Prostate gland (tissue), 2 donors: ENCODE measurements at regions not wholly inside any gene's neighbourhood (a gene's known extent, or its start where the extent isn't known, plus 50 kb on each side); places are given as distances from the start of the nearest gene placed in this dataset.
"Not testable (repeated sequence)": the region's sequence is repeated elsewhere in the genome, so short reads cannot be mapped to it uniquely, and the experiment has no call there.

ENCODE experiments used
- CTCF ChIP-seq, 4 experiments: fragments of 200-600 bp in 2 of 4; fragments of 450-650 bp in 2 of 4; sonication (generic) in 2 of 4; IDR thresholded peaks; 1 replicate in 3 of 4; 2 replicates in 1 of 4; pipeline ENCODE4 v1.5.1; 2016 to 2019; ENCODE audit warnings: antibody characterized with exemption in 4 of 4, mild to moderate bottlenecking in 2 of 4, moderate library complexity in 2 of 4
- POLR2A ChIP-seq: fragments of 450-650 bp; IDR thresholded peaks from one replicate; pipeline ENCODE4 v1.6.1; 2016; ENCODE audit warnings: antibody characterized with exemption, mild to moderate bottlenecking
- POLR2AphosphoS5 ChIP-seq: sonication (generic); formaldehyde crosslinking; IDR thresholded peaks from one replicate; pipeline ENCODE4 v1.6.1; 2017; ENCODE audit warnings: antibody characterized with exemption

GRCh38 chr6:125653752-125654151, 95.7 kb upstream of the HEY2 start:
- TF ChIP-seq POLR2AphosphoS5; CTCF (IDR thresholded peaks at IDR 0.05); POLR2A: not testable (repeated sequence)
